IMR-90 (cell line): ENCODE measurements at regions not wholly inside any gene's neighbourhood (a gene's known extent, or its start where the extent isn't known, plus 50 kb on each side); places are given as distances from the start of the nearest gene placed in this dataset.

Source experiments
- ATAC-seq: fragments of 200-7000 bp; cut with Tn5 transposase; 2 replicates; pipeline ENCODE4 v1.9.1; 2020; ENCODE audit warnings: low read depth, mild to moderate bottlenecking, moderate library complexity
- BruUV-seq: library from RNA; stranded (reverse); fragments of 400-500 nt; replicated peaks from 2 replicates; lab custom pipeline; 2021; lab: Mats Ljungman, UMichigan
- CTCF ChIA-PET: fragments of 300-600 bp; formaldehyde crosslinking; extraction: SDS; loops from one replicate; lab custom pipeline; 2021; ENCODE audit warnings: antibody characterized with exemption; lab: Yijun Ruan, JAX
- POLR2A ChIA-PET: fragments of 300-600 bp; sonication (Branson Sonifier 250); formaldehyde crosslinking; loops from one replicate; lab custom pipeline; 2022; ENCODE audit warnings: antibody characterized with exemption; ENCODE audit not compliant: unreplicated experiment; lab: Charles Lee
- DNase-seq: peaks from one replicate; pipeline ENCODE4 v3.0.0; 2013
- H2AFZ ChIP-seq: replicated peaks from 2 replicates; pipeline ENCODE3; 2013; ENCODE audit warnings: low read length, mild to moderate bottlenecking; ENCODE audit not compliant: poor library complexity
- H2AK5ac ChIP-seq: 2 replicates; pipeline ENCODE4 v1.6.1; 2013; ENCODE audit warnings: low read depth, low read length, inconsistent platforms
- H2AK9ac ChIP-seq: replicated peaks from 2 replicates; pipeline ENCODE3; 2013; ENCODE audit warnings: mild to moderate bottlenecking, low read depth, low read length, moderate library complexity; ENCODE audit not compliant: poor library complexity
- H2BK120ac ChIP-seq: 2 replicates; pipeline ENCODE4 v1.6.1; 2013; ENCODE audit warnings: low read depth, low read length, inconsistent platforms
- H2BK15ac ChIP-seq: 3 replicates; pipeline ENCODE4 v1.6.1; 2013; ENCODE audit warnings: low read depth, low read length, inconsistent platforms
- H2BK20ac ChIP-seq: 2 replicates; pipeline ENCODE4 v1.6.1; 2013; ENCODE audit warnings: low read depth, mild to moderate bottlenecking, inconsistent platforms, low read length, moderate library complexity
- H2BK5ac ChIP-seq: 2 replicates; pipeline ENCODE4 v1.6.1; 2013; ENCODE audit warnings: mild to moderate bottlenecking, low read depth, low read length, inconsistent platforms; ENCODE audit not compliant: poor library complexity, severe bottlenecking
- H3K14ac ChIP-seq: replicated peaks from 2 replicates; pipeline ENCODE4 v1.6.1; 2013; ENCODE audit warnings: low read depth, low read length, inconsistent platforms
- H3K18ac ChIP-seq: 2 replicates; pipeline ENCODE4 v1.6.1; 2013; ENCODE audit warnings: low read depth, low read length, control low read depth
- H3K23ac ChIP-seq: 2 replicates; pipeline ENCODE4 v1.6.1; 2013; ENCODE audit warnings: low read depth, low read length, inconsistent platforms
- H3K27ac ChIP-seq: 2 replicates; pipeline ENCODE4 v1.5.1; 2013; ENCODE audit warnings: mild to moderate bottlenecking, control low read depth, low read length; ENCODE audit not compliant: insufficient read depth
- H3K27me3 ChIP-seq: 2 replicates; pipeline ENCODE4 v1.6.1; 2013; ENCODE audit warnings: low read length; ENCODE audit not compliant: control insufficient read depth, insufficient read depth
- H3K36me3 ChIP-seq: 2 replicates; pipeline ENCODE4 v1.6.1; 2013; ENCODE audit warnings: low read length, mixed read lengths; ENCODE audit not compliant: control insufficient read depth, insufficient read depth
- H3K4ac ChIP-seq: 2 replicates; pipeline ENCODE4 v1.6.1; 2013; ENCODE audit warnings: low read depth, low read length, inconsistent platforms
- H3K4me1 ChIP-seq: 2 replicates; pipeline ENCODE4 v1.6.1; 2013; ENCODE audit warnings: low read length, mixed read lengths; ENCODE audit not compliant: control insufficient read depth, insufficient read depth
- H3K4me2 ChIP-seq: 2 replicates; pipeline ENCODE4 v1.6.1; 2013; ENCODE audit warnings: low read depth, mild to moderate bottlenecking, control low read depth, low read length, moderate library complexity
- H3K4me3 ChIP-seq: 2 replicates; pipeline ENCODE4 v1.5.1; 2013; ENCODE audit warnings: low read depth, mild to moderate bottlenecking, control low read depth, low read length, moderate library complexity; ENCODE audit not compliant: insufficient read depth
- H3K56ac ChIP-seq: 2 replicates; pipeline ENCODE4 v1.6.1; 2013; ENCODE audit warnings: low read length, inconsistent platforms; ENCODE audit not compliant: insufficient read depth; ENCODE audit errors: extremely low read depth
- H3K79me1 ChIP-seq, 2 experiments: 2 replicates each; pipeline ENCODE4 v1.6.1; 2013; ENCODE audit warnings: low read length in 2 of 2, inconsistent platforms in 1 of 2, low read depth in 1 of 2
- H3K9ac ChIP-seq: 2 replicates; pipeline ENCODE4 v1.6.1; 2013; ENCODE audit warnings: low read depth, low read length, control low read depth
- H3K9me1 ChIP-seq: 2 replicates; pipeline ENCODE4 v1.6.1; 2013; ENCODE audit warnings: low read length, inconsistent platforms; ENCODE audit not compliant: insufficient read depth
- H3K9me3 ChIP-seq: 2 replicates; pipeline ENCODE4 v1.6.1; 2013; ENCODE audit warnings: low read length; ENCODE audit not compliant: control insufficient read depth, insufficient read depth
- H4K20me1 ChIP-seq: 2 replicates; pipeline ENCODE4 v1.6.1; 2013; ENCODE audit warnings: low read length, inconsistent platforms; ENCODE audit not compliant: insufficient read depth
- H4K5ac ChIP-seq: 2 replicates; pipeline ENCODE4 v1.6.1; 2013; ENCODE audit warnings: mild to moderate bottlenecking, low read depth, low read length, control low read depth
- H4K8ac ChIP-seq, 2 experiments: 2 replicates each; pipeline ENCODE4 v1.6.1; 2013; ENCODE audit warnings: low read depth in 2 of 2, low read length in 2 of 2, control low read depth in 1 of 2, inconsistent platforms in 1 of 2
- H4K91ac ChIP-seq: 2 replicates; pipeline ENCODE4 v1.6.1; 2013; ENCODE audit warnings: low read depth, low read length, inconsistent platforms; ENCODE audit not compliant: insufficient read depth
- CEBPB ChIP-seq: IDR thresholded peaks from 2 replicates; pipeline ENCODE4 v1.6.1; 2012; ENCODE audit warnings: low read depth, low read length, improper control_type of control experiment
- CHD1 ChIP-seq: IDR thresholded peaks from 2 replicates; pipeline ENCODE4 v1.6.1; 2012; ENCODE audit warnings: low read depth, low read length, improper control_type of control experiment
- CTCF ChIP-seq: conservative IDR thresholded peaks from 2 replicates; pipeline ENCODE4 v1.5.1; 2012; ENCODE audit warnings: mild to moderate bottlenecking, low read depth, low read length, improper control_type of control experiment
- FOS ChIP-seq: fragments of 150-350 bp; IDR thresholded peaks from 2 replicates; pipeline ENCODE4 v1.6.1; 2016; ENCODE audit warnings: low read depth, low read length
- MAFK ChIP-seq: IDR thresholded peaks from 2 replicates; pipeline ENCODE4 v1.6.1; 2012; ENCODE audit warnings: low read depth, low read length, improper control_type of control experiment
- MAZ ChIP-seq: IDR thresholded peaks from 2 replicates; pipeline ENCODE4 v1.6.1; 2012; ENCODE audit warnings: low read depth, mild to moderate bottlenecking, low read length, improper control_type of control experiment, moderate library complexity, borderline replicate concordance
- POLR2A ChIP-seq: IDR thresholded peaks from 2 replicates; pipeline ENCODE4 v1.6.1; 2012; ENCODE audit warnings: mild to moderate bottlenecking, low read depth, low read length
- RAD21 ChIP-seq: IDR thresholded peaks from 2 replicates; pipeline ENCODE4 v1.6.1; 2012; ENCODE audit warnings: low read length, improper control_type of control experiment
- RCOR1 ChIP-seq: IDR thresholded peaks from 2 replicates; pipeline ENCODE4 v1.6.1; 2012; ENCODE audit warnings: mild to moderate bottlenecking, low read length, improper control_type of control experiment; ENCODE audit not compliant: insufficient replicate concordance
- RFX5 ChIP-seq: IDR thresholded peaks from 2 replicates; pipeline ENCODE4 v1.8.0; 2012; ENCODE audit warnings: low read depth, mild to moderate bottlenecking, low read length, moderate library complexity
- USF2 ChIP-seq: fragments of 150-350 bp; IDR thresholded peaks from 2 replicates; pipeline ENCODE4 v1.6.1; 2017; ENCODE audit warnings: mild to moderate bottlenecking, antibody characterized with exemption, low read length, low read depth
- WGBS, 2 experiments: methylation state at CpG; one replicate each; pipeline versions ENCODE4 v1.1.5 to v1.1.7; 2013; ENCODE audit warnings: missing lambda C conversion rate in 2 of 2; ENCODE audit not compliant: insufficient read length in 1 of 2; ENCODE audit errors: extremely low coverage in 2 of 2; 5-methylcytosine and 5-hydroxymethylcytosine counted together
- dilution Hi-C: fragments of 300-500 bp; cut with HindIII; formaldehyde crosslinking; loops from one replicate; pipeline ENCODE4 v1.14.3; 2018; ENCODE audit warnings: low sequenced_read_pairs; ENCODE audit not compliant: unreplicated experiment
- in situ Hi-C: fragments of 300-500 bp; cut with MboI; formaldehyde crosslinking; loops from 3 replicates; pipeline ENCODE4 v1.14.3; 2019; ENCODE audit warnings: low sequenced_read_pairs, inconsistent platforms, mixed read lengths
- intact Hi-C: fragments of 100-400 bp; cut with micrococcal nuclease; formaldehyde crosslinking; loops from 2 replicates; pipeline ENCODE4 v1.10.0; 2022
- TF ChIP-seq, protein P1 (sequence below): fragments of 150-350 bp; IDR thresholded peaks from 2 replicates; pipeline ENCODE4 v1.6.1; 2016; ENCODE audit warnings: low read depth, mild to moderate bottlenecking, low read length, moderate library complexity, borderline replicate concordance

- in situ Hi-C loops (no loop called here), intact Hi-C loops (no loop called here), dilution Hi-C loops (no loop called here)
- Histone ChIP-seq H2AK9ac (no peak overlapping the region), H3K14ac (no peak overlapping the region), H4K8ac (no peak overlapping the region), H3K9ac (no peak overlapping the region), H2BK120ac (no peak overlapping the region), H4K91ac (no peak overlapping the region), H2BK15ac (no peak overlapping the region), H4K20me1 (no peaks in the 10 kb centered on the region), H3K23ac (no peak overlapping the region), H4K5ac (no peak overlapping the region), H3K9me1 (no peaks in the 10 kb centered on the region), H3K4me3 (no peak overlapping the region), H3K4me1 (0 out of 2 replicates have a peak, but pooled peaks cover 2% of the 10 kb centered on the region), H2AFZ (no peak overlapping the region), H3K4ac (no peak overlapping the region), H2BK5ac (no peak overlapping the region), H3K36me3 (no peaks in the 10 kb centered on the region), H3K56ac (no peak overlapping the region), H3K9me3 (no peaks in the 10 kb centered on the region), H2BK20ac (no peak overlapping the region), H3K79me1 (no peaks in the 10 kb centered on the region), H3K27me3 (no peaks in the 10 kb centered on the region), H3K4me2 (no peak overlapping the region), H3K18ac (no peak overlapping the region), H2AK5ac (no peak overlapping the region), H3K27ac (no peak overlapping the region)
- POLR2A ChIA-PET: no interaction called here
- no TSS peak for BruUV-seq
- WGBS, 2 experiments: no CpG with 5 or more reads among the region's 4 CpGs
- peak; percentile 46 for ATAC-seq
- TF ChIP-seq POLR2A: no peak
- TF ChIP-seq, protein P1, sequence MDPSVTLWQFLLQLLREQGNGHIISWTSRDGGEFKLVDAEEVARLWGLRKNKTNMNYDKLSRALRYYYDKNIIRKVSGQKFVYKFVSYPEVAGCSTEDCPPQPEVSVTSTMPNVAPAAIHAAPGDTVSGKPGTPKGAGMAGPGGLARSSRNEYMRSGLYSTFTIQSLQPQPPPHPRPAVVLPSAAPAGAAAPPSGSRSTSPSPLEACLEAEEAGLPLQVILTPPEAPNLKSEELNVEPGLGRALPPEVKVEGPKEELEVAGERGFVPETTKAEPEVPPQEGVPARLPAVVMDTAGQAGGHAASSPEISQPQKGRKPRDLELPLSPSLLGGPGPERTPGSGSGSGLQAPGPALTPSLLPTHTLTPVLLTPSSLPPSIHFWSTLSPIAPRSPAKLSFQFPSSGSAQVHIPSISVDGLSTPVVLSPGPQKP: no peak
- no peak for TF ChIP-seq CEBPB
- no peak for TF ChIP-seq MAFK
- TF ChIP-seq MAZ: no peak
- TF ChIP-seq RCOR1: no peak
- TF ChIP-seq CHD1: no peak
- TF ChIP-seq CTCF: no peak
- no peak for TF ChIP-seq RAD21
- no peak for TF ChIP-seq FOS
- TF ChIP-seq RFX5: no peak
- no peak for TF ChIP-seq USF2
- peak; percentile 70 for DNase-seq
- CTCF ChIA-PET: no interaction called here
Observed at GRCh38 chr11:23688835-23689234, 808.0 kb upstream of the LUZP2 start.
